Inflammatory macrophage (primary cell): ENCODE measurements at regions not wholly inside any gene's neighbourhood (a gene's known extent, or its start where the extent isn't known, plus 50 kb on each side); places are given as distances from the start of the nearest gene placed in this dataset.

Experiments used
- DNase-seq, 2 donors: peaks; one replicate each; pipeline ENCODE4 v3.0.0-alpha.2; 2020 to 2022

GRCh38 chr1:162964901-162965300 lies 103.9 kb upstream of the CCDC190 start:
- DNase-seq: no peak

- DNase-seq: no peak
These were observed 95.9 kb upstream of the CCDC190 start for GRCh38 chr1:162956922-162957321.

- no peak for DNase-seq
These were observed 93.8 kb upstream of the CCDC190 start for GRCh38 chr1:162954824-162955223.

GRCh38 chr1:162952956-162953355 lies 92.0 kb upstream of the CCDC190 start:
- no peak for DNase-seq

GRCh38 chr1:162951553-162952315 lies 90.8 kb upstream of the CCDC190 start:
- no peak for DNase-seq

GRCh38 chr1:162950187-162950586 lies 89.2 kb upstream of the CCDC190 start:
- no peak for DNase-seq

DNA sequence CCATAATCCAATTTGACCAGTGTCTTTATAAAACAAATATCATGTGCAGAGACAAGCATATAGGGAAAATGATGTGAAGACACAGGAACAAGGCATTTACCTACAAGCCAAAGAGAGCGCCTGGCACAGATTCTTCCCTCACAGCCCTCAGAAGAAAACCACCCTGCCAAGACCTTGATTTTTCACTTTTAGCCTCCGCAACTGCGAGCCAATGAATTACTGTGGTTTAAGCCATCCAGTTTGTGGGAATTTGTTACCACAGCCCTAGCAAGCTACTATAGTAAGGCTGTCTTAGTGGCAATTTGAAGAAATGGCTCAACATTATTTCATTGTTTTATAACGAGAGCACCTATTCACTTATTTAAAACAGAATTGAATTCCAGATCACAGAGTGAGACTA lies 85.7 kb upstream of the CCDC190 start:
- no peak for DNase-seq

DNA sequence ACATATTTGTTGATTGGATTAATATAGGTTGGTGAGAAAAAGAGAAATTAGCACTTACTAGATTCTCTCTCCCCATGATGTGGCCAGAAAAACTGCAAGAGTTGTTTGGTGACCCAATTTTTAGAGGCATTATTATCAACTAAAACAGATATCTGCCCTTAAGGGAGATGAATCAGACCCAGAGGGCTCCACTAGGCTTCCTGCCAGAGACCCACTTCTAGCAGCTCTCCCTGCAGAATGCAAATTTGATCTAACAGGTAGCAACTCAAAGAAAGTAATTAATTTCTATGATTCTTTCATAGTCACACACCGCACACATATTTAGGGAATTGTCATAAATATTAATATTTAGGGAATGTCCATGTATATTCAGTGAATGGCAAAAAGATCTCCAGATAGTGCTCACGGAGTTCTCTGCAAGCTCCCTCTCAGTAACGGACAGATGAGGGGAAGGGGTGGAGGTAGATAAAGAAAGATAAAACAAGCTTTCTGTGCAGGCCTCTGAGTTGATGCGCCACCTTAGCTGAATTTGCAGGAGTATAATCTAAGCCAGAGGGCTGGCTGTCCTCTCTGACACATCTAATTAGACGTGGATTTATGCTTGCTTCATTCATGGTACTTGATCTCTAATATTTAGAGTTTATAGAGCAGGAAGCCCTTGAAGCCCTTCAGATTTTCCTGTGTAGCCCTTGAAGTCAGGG lies 84.1 kb upstream of the CCDC190 start:
- DNase-seq: no peak

- DNase-seq: no peak
These were observed 82.6 kb upstream of the CCDC190 start for GRCh38 chr1:162943622-162944021.

GRCh38 chr1:162942916-162943559 lies 82.1 kb upstream of the CCDC190 start:
- no peak for DNase-seq

GRCh38 chr1:162941024-162941423 lies 80.0 kb upstream of the CCDC190 start:
- no peak for DNase-seq

DNA sequence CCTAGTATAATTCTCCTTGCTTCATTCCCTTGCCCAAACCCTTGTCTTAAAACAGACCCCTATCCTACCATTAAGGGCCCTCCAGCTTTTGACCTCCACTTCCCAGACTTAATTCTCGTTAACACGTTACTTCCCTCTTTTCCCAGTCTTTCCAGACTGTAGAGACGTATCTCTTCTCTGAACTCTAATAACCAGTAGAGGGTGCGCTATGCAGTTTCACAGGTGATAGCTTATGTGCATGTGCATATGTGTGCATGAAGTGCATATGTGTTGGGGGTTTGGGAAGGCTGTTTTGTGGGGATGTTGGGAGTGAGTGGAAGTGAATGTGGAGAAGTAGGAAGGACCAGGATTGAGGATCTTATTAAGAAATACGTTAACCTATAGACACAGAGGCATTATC lies 78.1 kb upstream of the CCDC190 start:
- DNase-seq: no peak

DNA sequence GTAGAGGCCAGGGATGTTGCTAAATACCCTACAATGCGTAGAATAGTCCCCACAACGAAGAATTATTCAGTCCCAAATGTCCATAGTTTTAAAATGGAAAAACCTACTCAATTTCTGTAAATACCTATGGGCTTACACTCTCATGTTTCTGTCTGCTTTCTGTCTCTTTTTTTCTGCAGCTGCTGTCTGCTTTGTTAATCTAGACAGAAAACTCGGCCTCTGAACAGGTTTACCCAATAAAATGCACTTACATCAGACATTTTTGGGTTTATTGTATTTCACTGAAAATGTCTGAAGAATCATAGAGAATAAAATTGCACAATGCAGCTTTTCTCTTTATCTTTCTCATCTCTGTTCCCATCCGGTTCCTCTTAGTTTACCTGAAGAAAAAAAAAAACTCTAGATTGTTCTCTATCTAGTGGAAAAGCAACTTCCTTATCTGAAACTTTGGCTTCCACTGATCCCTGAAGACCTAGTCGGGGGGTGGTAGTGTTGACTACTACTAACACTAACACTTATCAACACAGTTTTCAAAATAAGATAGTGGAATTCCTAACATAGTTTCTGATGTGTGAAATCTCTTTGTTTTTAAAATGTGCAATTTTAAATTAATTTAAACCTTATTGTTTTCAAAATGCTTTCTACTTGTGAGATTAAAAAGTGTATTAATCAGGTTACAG lies 76.9 kb upstream of the CCDC190 start:
- no peak for DNase-seq

DNA sequence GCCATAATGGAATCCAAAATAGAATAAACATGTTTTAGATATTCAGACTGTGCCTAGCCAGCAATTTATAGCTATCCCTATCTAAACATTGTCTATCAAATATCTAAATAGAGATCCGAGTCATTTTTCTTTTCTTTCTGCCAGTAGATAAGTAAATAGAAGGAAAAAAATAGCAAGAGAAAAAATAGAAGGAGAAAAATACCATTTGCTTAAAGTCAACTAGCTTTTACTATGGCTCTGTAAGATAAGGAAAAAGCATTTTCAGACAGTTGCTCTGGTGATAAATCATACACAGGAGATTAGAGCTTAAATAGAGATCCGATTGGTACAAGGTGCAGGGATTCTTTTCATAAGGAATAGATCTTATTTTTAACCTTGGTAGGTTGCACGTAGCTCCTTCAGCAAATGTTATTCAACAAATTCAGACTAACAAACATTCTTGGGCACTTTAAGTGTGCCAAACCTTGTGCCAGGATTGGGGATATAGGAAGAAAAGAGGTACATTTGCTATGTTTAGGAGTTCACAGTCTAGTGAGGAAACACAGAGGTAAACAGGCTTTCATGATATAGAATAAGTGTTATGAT lies 70.1 kb upstream of the CCDC190 start:
- DNase-seq: no peak

GRCh38 chr1:162930532-162930931 lies 69.6 kb upstream of the CCDC190 start:
- no peak for DNase-seq

DNA sequence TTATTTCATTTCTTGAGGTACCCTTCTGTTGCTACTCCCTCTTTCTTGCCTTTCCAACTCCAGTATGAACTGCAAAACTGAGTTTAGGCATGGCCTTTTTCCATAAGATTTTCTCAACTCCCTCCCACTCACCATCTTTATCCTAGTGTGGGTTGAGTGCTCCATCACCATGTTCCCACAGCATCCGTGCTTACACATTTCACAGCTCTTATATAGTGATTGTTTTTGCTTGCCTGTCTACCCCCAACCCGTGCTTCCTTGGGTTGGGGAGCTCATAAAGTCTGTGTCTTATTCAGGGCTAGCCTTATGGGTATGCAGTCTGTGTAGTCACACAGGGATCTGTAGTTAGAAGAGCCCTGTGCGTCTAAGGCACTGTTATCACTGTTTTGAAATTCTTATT lies 68.2 kb upstream of the CCDC190 start:
- no peak for DNase-seq

- DNase-seq: no peak
These were observed 67.2 kb upstream of the CCDC190 start for GRCh38 chr1:162928141-162928540.

- no peak for DNase-seq
These were observed 66.4 kb upstream of the CCDC190 start for GRCh38 chr1:162927421-162927820.

DNA sequence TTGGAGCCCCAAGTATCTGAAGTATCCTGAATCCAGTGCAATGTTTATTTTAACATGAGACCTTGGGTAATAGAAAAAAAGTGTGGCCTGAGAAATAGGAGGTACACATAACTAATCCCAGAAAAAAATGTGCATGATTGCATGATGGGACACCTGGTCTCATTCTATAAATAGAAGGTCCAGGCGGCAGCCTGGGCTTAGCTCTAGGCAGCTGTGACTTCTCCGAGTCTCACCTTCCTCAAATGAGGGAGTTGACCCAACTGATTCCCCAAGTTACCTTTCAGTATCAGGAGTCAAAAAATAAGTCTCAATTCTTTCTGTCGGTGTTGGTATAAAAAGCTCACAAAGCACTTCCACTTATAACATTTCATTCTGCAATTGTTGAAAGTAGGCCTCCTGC lies 65.9 kb upstream of the CCDC190 start:
- DNase-seq: no peak

DNA sequence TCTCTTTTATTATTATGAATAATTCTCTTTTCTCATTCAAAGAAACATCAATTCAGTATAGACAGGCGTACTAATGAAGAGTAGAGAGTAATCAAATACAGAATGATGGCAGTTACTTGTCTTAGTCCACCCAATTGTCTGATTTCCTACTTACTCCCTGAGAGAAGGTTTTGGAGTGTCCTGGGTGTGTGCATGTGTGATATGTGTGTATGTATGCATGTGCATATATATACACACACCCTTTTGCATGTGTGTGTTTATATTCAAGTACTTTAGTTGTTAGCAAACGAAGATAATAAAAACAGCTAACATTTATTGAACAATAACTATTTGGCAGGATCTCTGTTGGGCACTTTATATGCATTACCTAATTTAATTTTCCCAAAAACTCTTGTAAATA lies 63.2 kb upstream of the CCDC190 start:
- no peak for DNase-seq

DNA sequence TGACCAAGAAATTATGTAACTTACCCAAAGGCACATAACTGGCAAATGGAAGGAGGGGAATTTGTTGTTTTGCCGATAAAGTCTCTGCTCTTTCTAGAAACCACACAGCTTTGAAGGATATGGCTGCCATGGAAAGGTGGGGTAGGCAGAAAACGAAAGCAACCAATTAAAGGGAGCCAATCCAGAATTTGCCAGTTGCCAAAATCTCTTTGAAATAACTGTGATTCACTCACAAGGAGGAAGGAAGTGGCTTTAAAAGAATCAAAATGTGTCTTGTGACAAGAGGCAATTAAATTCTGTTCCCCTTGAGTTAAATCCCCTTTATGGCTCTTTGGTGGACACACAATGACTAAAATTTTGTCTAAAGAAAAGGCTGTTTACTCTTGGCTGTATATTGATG lies 61.2 kb upstream of the CCDC190 start:
- peak; percentile 25 to 39 for DNase-seq

GRCh38 chr1:162921311-162921710 lies 60.3 kb upstream of the CCDC190 start:
- DNase-seq: no peak

GRCh38 chr1:162919034-162919433 lies 58.1 kb upstream of the CCDC190 start:
- peak; percentile 24 to 40 for DNase-seq
